ENCODE measurements at regions not wholly inside any gene's neighbourhood (a gene's known extent, or its start where the extent isn't known, plus 50 kb on each side); places are given as distances from the start of the nearest gene placed in this dataset.

DNA sequence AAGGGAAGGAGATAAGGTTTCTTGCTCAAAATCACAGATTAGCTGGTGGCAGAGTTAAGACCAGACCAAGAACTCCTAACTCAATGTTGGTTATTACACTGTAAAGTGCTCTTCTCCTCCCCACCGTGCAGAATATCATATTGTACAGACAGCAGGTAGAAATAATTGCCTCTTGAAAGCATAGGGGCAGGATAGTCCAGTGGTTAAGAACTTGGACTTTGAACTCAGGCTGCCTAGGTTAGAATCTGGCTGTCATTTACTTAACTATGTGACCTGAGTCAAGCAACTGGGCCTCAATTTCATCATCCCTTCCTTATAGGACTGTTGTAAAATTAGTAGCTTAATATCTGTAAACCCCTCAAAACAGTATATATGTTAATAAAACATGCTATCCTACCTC is 114.9 kb upstream of the HIVEP3 start:
- DNase-seq, result no peak

DNA sequence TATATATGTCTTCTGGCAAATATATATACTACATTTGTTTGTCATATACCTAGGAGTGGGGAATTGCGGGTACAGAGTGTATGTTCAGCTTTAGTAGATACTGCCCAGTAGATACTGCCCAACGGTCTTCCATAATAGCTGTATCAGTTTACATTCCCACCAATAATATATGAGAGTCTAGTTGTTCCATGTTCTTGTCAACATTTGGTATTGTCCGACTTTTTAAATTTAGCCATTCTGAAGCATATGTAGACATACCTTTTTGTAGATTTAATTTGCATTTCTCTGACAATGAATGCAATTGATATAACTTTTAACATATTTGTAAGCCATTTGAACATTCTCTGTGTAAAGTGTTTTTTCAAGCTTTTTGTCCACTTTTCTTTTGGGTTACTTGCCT is 99.0 kb upstream of the HIVEP3 start:
- no peak for DNase-seq

DNA sequence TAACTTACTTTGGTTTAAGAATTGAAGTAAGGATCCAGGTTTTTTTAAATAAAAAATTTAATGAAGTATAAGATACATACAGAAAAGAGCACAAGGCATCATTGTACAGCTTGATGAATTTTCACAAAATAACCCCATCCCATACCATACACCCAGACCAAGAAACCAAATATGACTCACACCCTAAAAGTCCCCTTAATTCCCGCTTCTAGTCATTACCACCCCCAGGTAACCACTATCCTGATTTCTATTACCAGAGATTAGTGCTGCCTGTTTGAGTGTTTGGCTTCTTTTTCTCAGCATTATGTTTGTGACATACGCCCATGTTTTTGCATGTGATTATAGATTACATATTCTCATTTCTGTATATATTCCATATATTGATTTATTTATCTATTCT is 98.5 kb upstream of the HIVEP3 start:
- no peak for DNase-seq

DNA sequence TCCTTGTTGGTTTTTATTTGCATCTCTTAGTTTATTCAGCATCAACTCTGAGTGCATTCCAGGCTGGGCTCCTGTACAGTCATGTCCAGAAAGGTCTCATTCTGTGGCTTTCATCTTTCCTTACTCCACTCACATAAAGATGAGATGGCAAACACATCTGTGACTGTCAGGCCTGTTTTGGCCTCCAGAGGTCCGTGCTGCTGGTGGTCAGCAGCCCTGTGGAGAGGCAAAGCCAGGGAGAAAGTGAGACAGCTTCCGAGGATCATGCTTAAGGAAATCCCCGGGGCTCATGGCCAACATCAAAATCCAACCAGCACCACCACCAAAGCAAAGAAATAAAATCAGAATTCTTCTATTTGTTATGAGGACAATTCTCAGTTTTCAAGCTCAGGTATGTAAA is 96.1 kb upstream of the HIVEP3 start:
- no peak for DNase-seq

DNA sequence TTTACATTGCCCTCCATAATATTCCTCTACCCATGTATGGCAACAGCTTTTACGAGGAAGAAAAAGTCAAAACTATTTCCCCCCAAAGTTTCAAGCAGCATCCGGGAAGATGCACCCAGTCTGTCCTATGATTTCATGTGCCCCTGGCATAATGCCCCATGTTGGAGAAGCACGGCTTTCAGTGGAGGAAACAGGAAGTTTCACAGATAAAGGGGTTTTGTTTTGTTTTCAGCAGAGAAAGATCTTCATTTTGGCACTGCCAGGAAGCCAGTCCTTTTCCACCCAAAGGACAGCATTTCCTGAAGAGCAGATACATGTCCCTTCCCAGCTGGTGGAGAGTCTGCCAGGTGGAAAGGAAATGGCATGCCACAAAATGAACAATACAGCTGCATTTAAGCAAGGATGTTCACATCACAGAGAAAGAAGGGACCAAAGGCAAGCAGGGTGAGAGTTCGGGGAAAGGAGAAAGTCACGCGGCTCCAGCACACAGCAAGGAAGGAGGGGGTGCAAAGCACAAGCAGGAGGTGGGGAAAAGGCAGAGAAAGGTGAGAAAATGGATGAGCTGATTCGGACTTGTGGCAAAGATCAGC is 95.3 kb upstream of the HIVEP3 start:
- no peak for DNase-seq

DNA sequence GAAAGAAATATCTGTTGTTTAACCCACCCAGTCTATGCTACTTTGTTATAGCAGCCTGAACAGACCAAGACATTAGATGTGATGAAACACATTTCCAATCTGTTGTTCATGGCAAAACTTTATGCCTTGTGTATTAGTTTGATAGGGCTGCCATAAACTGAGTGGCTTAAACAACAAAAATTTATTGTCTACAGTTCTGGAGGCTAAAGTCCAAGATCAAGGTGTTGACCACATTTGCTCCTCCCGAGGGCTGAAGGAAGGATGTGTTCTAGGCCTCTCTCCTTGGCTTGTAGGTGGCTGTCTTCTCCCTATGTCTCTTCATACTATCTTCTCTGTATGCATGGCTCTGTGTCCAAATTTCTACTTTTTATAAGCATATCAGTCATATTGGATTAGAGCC is 94.1 kb upstream of the HIVEP3 start:
- no peak for DNase-seq

DNA sequence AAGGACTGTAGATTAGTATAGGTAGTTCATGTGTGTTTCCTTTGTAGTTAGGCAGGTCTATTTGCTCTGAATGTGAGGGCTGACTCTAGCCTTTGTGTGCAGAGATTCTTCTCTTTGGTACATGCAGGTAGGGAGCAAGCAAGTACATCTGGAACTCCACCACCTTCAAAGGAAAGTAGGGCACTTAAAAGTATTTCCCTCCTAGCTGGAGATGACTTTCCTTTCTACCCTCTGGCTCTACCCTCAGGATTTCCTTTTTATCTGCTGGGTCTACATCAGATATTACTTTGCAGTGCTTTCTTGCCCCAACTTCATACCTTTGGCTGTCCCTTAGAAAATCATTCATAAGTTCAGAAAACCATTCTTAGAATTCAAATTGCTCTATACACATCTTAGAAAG is 91.7 kb upstream of the HIVEP3 start:
- DNase-seq, result no peak

DNA sequence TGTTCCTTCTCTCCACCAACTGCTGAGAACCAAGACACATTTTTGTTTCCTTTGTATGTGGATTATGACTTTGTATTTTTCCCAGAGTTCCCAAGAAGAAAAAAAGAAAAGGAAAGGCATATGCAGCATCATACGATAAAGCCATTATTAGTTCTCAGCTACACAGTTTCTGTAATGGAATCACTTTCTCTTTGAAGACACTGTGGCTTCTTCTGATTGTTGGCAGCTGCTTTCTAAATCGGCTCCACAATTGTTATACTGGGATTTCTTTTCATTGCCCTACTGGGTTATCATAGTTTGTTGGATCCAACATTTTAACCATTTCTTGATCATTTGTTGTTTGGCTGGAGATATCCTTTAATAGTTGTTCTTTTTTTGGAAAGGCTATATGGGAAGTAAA is 89.5 kb upstream of the HIVEP3 start:
- no peak for DNase-seq

DNA sequence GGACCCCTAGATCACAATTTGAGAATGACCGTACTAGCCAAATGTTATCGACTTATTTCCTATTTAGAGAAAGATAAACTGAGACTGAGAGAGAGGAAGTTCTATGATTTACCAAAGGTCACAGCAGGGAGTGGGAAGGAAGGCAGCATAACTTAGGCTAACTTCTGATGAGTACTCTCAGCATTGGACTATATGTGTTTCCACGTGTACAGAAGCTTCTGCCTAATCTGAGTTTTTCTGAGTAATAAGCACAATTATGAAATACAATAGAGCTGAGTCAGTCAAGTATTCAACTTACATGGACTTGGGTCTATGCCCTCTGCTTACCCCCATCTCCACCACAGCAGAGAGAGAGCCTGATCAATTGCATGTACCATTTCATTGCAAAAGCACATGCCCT is 88.1 kb upstream of the HIVEP3 start:
- no peak for DNase-seq

DNA sequence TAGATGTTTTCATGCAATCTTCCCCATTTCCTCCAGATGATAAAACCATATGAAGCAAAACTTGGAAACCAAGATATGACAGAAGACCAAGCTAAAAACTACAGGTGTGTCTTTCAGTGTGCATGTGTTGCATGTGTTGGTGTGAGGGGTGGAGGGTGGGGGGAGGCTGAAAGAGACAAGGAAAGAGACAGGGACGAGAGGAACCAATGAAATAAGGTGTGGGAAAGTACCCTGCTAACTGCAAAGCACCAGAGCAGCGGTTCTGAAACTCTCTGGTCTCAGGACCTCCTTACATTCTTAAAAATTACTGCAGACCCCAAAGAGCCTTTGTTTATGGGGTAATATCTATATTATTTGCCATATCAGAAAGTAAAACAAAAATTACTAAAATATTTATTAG is 87.4 kb upstream of the HIVEP3 start:
- no peak for DNase-seq

DNA sequence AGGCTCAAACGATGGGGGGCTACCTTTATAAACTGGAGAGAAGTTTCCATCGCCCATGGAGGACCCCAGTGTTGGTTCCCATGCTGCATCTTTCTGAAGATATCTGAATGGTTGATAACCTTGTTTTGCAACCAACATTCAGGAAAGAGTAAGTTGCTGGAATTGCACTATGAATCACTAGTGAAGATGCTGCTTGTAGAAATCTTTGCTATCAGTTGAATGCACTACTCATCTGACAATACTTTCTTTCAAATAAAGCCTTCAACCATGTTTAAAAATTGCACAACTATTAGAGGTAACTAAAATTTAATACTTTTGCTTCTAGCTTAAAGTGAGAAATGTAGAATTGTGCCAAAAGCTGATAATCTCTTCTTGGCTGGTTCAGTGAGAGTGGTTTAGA is 86.8 kb upstream of the HIVEP3 start:
- DNase-seq, result no peak

DNA sequence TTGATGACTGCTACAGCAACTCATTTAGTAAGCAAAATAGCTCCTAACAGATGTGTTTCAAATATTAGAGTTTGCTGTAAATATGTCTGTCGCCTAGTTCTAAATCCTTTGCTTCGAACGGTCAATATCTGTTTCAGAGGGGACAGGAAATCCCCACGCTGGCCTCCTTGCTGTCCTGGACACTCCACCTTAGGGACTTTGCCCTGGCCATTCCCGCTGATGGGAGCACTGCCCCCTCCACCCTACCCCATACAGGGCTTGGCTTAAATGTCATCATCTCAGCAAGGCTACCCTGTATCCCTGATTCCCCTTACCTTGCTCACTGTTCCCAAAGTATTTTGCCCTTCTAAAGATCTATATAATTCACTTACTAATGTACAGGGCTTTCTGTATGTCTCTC is 86.1 kb upstream of the HIVEP3 start:
- no peak for DNase-seq

DNA sequence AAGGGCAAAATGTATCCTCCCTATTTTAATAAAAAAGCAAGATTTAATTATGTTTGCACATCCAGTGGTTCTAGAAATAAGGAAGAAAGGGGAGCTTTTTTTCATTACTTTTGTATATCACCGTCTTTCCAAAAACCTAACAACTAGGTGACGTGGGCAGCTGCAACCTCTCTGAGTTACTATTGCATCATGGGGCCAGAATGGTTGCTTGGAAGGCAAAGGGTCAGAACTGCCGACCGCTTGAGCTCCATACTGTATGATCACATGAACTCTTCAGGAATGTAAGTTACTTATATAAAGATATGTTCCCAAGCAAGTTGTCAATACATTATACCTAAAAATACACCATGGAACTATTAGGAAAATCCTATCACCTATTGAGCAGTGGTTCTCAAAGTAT is 85.6 kb upstream of the HIVEP3 start:
- DNase-seq, result no peak

DNA sequence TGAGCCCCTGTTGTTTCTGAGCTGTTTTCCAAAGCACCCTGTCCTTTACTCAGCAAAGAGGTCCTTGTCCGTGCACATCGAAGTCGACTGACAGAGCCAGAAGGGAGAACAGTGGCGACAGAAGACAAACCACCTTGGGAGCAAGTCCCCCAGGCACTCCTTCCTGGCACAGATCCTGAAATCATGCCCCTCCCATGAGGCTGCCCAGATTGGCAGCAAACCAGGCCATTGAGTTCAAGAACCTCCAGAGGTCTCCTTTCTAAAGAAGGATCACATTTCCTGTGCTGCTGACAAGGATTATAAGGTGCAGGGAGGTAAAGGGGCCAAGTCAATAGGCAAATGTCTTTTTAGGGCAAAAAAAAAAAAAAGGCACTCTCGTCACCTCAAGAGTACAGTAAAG is 84.7 kb upstream of the HIVEP3 start:
- no peak for DNase-seq

DNA sequence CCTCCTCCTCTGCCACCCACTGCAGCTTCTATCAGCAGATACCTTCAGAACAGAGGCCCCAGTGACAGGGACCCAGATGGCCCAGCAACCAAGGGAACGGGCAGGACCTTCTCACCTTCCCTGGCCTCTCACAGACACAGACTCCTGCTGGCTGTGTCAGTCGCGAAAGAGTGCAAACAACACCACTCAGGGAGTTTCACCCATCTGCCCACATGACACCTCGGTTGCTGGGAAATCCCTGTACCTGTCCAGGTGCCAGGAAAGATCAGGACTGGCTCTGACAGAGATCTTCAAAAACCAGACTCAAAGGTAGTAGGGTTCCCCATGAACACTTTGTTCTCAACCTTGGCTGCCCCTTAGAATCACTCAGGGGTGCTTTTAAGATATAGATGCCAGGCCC is 83.5 kb upstream of the HIVEP3 start:
- no peak for DNase-seq

DNA sequence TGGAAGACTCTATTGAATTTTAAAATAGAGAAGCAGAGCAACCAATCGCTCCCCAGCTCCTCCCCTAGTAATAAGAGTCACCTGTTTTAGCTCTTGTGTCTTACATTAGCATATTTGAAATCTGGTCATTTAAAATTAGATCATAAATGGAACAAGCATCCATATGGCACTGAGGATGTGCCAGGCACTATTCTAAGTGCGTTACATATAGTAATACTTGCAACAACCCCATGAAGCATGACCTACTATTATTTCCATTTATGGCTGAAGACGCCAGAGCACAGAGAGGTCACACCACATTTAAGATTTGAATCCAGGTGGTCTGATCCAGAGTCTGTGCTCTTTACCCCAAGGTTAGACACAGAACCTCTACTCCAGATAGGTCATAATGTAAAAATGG is 82.0 kb upstream of the HIVEP3 start:
- no peak for DNase-seq

DNA sequence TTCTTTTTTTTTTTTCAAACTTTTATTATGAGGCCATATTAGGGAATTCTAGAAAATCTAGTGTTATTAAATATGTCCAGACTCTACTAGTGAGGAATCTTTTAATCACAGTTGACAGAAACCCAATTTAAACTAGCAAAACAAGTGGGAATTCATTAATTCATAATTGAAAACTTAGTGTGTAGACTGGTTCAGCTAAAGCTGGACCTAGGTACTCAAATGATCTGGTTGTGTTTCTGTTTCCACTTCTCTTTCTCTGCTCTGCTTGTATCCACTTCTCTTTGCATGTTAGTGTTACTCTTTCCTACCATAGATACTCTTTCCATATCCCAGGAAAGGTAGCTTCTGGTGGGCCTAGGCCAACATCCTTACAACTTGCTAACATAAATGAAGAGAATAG is 81.2 kb upstream of the HIVEP3 start:
- no peak for DNase-seq

DNA sequence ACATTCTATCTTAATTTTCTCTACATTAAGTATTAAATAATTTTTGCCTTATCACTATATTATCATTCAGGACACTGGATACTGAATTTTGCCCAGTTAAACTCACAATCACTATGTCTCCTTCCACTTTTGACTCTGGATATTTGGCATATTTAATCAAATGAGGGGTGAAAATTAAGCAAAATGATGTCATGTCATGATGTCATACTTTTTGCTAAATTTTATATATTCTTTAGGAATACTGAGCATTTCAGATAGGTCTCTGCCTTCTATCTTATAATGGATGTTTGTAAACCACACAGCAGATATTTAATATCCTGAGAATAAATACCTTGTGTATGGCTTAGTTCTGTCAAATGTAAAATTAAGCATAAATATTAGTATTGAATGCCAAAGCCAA is 79.5 kb upstream of the HIVEP3 start:
- no peak for DNase-seq

DNA sequence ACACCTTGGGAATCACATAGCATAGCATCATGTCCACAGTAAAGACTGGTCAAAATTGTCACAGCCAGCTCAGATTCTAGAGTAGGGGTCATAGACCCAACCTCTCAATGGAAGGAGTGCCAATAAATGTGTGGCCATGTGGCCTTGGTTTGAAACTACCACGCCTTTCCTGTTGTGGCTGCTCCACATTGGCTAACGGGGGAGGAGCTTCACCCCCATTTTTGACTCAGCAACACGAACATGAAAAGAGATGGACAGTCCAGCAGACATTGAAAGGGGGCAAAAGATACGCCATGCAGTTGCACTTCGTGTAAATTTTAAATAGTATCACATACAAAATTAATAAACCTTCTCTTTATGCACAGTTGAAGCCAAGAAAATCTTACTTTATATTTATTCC is 78.4 kb upstream of the HIVEP3 start:
- no peak for DNase-seq

DNA sequence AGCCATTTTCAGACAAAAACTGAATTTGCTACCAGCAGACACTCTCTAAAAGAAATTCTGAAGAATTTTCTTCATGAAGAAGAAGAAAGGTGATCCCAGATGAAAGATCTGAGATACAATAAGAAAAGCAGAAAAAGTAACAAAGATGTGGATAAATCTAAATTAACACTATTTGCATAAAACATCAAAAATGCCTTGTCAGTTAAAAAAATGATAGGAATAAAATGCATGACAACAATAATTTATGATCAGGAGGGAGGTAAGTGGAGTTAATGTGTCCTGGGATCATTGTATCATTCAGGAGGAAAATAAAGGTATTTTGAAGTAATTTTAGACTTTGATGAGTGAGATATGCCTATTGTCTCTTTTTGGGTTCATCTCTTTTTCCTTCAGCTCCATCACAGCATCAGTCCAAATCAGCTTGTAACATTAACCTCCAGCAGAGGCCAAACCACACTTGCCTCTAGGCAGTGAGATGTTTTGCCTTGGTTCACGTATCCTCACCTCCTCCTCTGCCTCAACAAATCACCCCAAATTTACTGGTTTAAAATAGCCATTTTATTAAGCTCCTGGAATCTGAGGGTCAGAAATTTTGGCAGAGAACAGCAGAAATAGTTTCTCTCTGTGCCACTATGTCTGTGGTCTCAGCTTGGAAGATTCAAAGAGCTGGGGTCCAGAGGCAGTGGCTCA is 76.9 kb upstream of the HIVEP3 start:
- DNase-seq, result no peak

DNA sequence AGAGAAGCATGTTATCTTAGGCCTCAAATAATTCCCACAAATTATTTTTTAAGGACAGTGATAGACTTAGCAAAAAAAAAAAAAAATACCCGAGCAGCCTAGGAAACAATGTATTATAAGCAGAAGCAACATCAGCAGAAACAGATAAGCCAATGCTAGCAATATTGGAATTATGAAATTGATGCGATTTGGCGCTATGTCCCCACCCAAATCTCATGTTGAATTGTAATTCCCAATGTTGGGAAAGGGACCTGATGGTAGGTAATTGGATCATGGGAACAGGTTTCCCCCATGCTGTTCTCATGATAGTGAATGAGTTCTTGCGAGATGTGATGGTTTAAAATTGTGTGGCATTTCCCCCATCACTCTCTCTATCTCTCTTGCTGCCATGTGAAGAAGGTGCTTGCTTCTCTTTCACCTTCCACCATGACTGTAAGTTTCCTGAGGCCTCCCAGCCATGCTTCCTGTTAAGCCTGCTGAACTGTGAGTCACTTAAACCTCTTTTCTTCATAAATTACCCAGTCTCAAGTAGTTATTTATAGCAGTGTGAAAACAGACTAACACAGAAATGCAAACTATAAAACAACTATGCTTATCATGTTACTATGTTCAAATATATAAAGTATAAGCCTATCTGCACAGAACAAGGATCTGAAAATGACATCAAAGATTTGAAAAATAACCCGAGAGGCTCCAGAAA is 75.6 kb upstream of the HIVEP3 start:
- DNase-seq, result no peak

DNA sequence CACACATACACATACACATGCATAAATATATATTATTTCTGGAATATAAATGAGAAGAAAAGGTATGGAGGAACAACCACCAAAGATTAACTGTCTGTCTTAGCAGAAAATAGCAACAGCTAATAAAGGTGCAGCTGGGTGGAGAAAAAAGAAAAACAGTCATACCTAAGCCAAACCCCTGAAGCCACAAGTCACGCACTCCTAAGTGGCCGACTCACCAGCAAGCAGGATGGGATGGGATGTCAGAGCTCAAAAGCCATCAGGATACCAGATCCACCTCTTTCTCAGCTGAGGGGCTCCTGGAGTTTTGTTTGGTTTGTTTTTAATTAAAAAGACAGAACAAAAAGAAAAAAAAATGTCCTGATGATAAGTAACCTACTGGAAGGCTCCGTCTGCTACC is 64.7 kb upstream of the HIVEP3 start:
- no peak for DNase-seq

DNA sequence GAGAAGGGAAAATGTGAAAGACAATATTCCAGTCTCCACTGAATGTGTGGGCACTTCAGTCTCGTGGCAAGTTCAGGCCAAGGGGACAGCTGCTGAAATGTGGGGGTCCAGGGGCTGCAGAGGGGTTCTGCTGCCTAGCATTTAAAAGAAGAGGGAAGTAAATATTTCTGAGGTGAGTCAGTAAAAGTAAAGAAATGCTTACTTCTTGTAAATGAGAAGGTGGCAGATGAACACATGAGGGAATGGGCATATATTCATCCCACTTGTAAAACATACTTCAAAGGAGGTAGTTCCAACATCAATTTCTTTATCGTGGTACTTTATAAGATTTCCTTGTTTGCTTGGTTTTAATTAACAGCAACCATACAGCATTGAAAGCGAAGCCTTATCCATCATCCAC is 63.1 kb upstream of the HIVEP3 start:
- no peak for DNase-seq

DNA sequence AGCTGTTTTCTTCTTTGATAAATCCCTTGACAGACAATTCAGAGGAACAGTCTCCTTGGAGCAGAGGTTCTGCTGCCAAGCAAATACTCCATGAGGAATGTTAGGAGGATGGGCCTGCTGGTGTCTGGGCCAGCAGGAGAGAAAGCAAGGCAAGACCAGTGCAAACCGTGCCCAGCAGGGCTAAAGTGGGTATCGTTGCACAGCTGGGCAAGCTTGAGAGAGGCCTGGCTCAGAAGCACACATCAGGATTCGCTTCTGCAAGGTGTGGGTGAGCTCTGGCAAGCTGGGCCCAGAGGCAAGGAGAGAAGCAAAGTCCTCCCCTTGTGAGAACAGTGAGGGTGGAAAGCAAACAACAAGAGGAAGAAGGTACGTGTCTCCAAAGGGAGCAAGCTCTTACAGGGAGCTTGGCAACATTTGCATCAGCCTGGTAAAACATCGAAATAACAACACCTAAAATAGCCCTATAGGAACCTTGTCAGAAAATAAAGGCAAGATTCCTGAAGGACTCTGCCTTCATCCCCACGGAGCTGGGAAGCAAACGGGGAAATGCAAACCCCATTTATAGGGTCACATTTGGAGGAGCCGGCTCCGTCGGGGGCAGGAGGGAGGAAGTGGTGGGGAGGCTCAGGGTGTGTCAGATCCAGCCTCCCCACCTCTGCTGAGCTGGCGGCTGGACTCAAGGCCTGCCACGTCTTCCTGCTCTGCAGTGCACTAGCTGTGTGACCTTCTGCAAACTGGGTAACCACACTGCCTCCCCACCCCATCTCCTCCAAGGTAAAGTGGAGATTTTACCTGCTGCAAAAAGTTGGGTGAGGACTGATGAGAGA is 62.3 kb upstream of the HIVEP3 start:
- no peak for DNase-seq
